ENCODE measurements at regions not wholly inside any gene's neighbourhood (a gene's known extent, or its start where the extent isn't known, plus 50 kb on each side); places are given as distances from the start of the nearest gene placed in this dataset.

DNA sequence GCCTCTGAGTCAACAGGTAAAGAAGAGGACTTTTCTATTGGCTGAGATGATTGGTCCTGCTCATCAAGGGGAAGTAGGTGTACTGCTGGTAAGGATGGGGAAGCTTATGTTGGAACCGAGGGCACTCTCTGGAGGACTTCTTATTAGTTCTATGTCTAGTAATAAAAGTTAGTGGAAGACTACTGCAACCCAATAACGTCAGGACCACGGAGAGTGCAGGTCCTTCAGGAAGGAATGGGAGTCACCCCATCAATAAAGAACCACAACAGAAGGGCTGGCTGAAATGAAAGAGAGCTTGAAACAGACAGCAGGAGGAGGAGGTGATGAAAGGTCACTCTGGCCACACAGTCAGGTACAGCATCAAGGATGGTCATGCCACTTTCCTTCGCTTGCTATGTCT is 68.8 kb upstream of the PRR23E start:
- BruUV-seq (replicated peaks): no TSS peak
- Histone ChIP-seq H4K20me1 (ENCODE audit: insufficient read depth, low read length) (no peaks in the 10 kb centered on the region), H3K36me3 (replicated peaks in 1 of 2; ENCODE audit: control insufficient read depth in 1 of 2, insufficient read depth in 2 of 2, low read length in 2 of 2) (no peaks in the 10 kb centered on the region), H3K79me2 (ENCODE audit: insufficient read depth, low read length) (no peaks in the 10 kb centered on the region), H2AFZ (ENCODE audit: low read length) (no peak overlapping the region), H3K4me3 (replicated peaks in 1 of 3; ENCODE audit: insufficient read depth in 1 of 3, low read depth in 2 of 3, low read length in 3 of 3) (no peak overlapping the region), H3K27me3 (ENCODE audit: control insufficient read depth in 1 of 2, insufficient read depth in 2 of 2, low read length in 2 of 2) (peaks cover 6 to 14% of the 10 kb centered on the region in 2 experiments; a peak in 4 of 5 replicates), H3K4me1 (ENCODE audit: insufficient read depth, low read length) (no peaks in the 10 kb centered on the region), H3K4me2 (ENCODE audit: low read depth, low read length) (no peak overlapping the region), H3K27ac (ENCODE audit: extremely low read length, insufficient read depth, low read length) (no peak overlapping the region), H3K9ac (ENCODE audit: insufficient read depth, low read depth, low read length) (no peak overlapping the region), H3K9me3 (ENCODE audit: low read length) (no peaks in the 10 kb centered on the region)
- FAIRE-seq (no peak), ATAC-seq (no peak), DNase-seq (ENCODE audit: low spot score) (no peak)
- POLR2A ChIA-PET: no interaction called here
- CTCF ChIA-PET (ENCODE audit: low intra/inter-chr PET ratio, low total read pairs): no interaction called here
- no peak for TF ChIP-seq KAT7 (CRISPR knock-in tag; IDR thresholded peaks at IDR 0.05; ENCODE audit: borderline replicate concordance)
- TF ChIP-seq, protein P1, sequence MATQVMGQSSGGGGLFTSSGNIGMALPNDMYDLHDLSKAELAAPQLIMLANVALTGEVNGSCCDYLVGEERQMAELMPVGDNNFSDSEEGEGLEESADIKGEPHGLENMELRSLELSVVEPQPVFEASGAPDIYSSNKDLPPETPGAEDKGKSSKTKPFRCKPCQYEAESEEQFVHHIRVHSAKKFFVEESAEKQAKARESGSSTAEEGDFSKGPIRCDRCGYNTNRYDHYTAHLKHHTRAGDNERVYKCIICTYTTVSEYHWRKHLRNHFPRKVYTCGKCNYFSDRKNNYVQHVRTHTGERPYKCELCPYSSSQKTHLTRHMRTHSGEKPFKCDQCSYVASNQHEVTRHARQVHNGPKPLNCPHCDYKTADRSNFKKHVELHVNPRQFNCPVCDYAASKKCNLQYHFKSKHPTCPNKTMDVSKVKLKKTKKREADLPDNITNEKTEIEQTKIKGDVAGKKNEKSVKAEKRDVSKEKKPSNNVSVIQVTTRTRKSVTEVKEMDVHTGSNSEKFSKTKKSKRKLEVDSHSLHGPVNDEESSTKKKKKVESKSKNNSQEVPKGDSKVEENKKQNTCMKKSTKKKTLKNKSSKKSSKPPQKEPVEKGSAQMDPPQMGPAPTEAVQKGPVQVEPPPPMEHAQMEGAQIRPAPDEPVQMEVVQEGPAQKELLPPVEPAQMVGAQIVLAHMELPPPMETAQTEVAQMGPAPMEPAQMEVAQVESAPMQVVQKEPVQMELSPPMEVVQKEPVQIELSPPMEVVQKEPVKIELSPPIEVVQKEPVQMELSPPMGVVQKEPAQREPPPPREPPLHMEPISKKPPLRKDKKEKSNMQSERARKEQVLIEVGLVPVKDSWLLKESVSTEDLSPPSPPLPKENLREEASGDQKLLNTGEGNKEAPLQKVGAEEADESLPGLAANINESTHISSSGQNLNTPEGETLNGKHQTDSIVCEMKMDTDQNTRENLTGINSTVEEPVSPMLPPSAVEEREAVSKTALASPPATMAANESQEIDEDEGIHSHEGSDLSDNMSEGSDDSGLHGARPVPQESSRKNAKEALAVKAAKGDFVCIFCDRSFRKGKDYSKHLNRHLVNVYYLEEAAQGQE (IDR thresholded peaks at IDR 0.05; ENCODE audit: borderline replicate concordance in 1 of 2, low read depth in 1 of 2, low read length in 2 of 2): peak in 1 of 2 experiments; percentile 84; a peak in 3 of 4 replicates
- in situ Hi-C loops (cut with HindIII; ENCODE audit: extremely low pct_ligation_motif_present, low pct_unique_long_range_greater_than_20kb): no loop called here
- 1% methylated on average over 4 of the region's 4 CpGs for WGBS (ENCODE audit: low lambda C conversion rate)
- intact Hi-C loops (cut with micrococcal nuclease; ENCODE audit: unreplicated experiment): no loop called here

DNA sequence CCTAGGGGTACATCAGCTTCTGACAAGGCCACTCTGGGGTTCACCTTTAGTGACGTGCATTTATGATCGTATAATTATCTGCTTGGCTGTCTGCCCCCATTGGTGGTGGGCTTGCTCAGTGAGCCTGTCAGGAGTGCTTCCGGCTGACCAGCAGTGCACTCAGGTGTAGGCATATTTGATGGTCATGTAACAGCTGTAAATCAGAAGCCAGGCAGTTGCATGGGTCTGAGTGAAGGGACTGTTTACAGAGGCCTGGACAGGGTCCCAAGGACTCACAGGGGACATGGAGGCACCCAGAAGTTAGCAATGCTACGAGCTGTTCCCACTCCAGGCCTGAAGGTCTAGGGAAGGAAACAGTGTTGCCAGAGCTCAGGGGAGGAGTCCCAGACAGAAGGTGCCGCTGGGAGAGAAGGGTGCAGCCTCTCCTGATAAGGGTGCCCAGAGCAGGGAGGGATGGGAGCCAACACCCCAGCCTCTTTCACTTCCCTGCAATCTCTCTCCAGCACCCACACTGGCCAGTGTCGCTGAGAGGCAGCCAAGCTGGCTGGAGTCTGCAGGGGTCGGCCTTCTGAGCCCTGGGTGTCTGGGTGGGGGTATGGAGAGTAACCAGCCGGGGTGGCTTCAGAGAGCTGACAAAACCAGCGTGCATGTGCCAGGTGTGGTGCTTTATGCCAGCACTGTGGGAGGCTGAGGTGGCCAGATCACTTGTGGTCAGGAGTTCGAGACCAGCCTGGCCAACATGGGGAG is 61.3 kb upstream of the PRR23E start:
- no peak overlapping the region for H3K27ac ChIP-seq (ENCODE audit: extremely low read length, insufficient read depth, low read length)
- DNase-seq (ENCODE audit: low spot score) (no peak), ATAC-seq (no peak), FAIRE-seq (no peak)
- H3K9ac ChIP-seq (ENCODE audit: insufficient read depth, low read depth, low read length): no peak overlapping the region
- no peak overlapping the region for H2AFZ ChIP-seq (ENCODE audit: low read length)
- POLR2A ChIA-PET: no interaction called here
- no peaks in the 10 kb centered on the region for H3K9me3 ChIP-seq (ENCODE audit: low read length)
- no peaks in the 10 kb centered on the region for H3K79me2 ChIP-seq (ENCODE audit: insufficient read depth, low read length)
- no peak overlapping the region for H3K4me2 ChIP-seq (ENCODE audit: low read depth, low read length)
- intact Hi-C loops (cut with micrococcal nuclease; ENCODE audit: unreplicated experiment) (no loop called here), in situ Hi-C loops (cut with HindIII; ENCODE audit: extremely low pct_ligation_motif_present, low pct_unique_long_range_greater_than_20kb) (no loop called here)
- WGBS (ENCODE audit: low lambda C conversion rate): 6% methylated on average over 8 of the region's 10 CpGs
- peaks cover 14 to 53% of the 10 kb centered on the region in 2 experiments for H3K27me3 ChIP-seq (ENCODE audit: control insufficient read depth in 1 of 2, insufficient read depth in 2 of 2, low read length in 2 of 2)
- no peaks in the 10 kb centered on the region for H4K20me1 ChIP-seq (ENCODE audit: insufficient read depth, low read length)
- no TSS peak for BruUV-seq (replicated peaks)
- no peaks in the 10 kb centered on the region for H3K4me1 ChIP-seq (ENCODE audit: insufficient read depth, low read length)
- no peak overlapping the region for H3K4me3 ChIP-seq (replicated peaks in 1 of 3; ENCODE audit: insufficient read depth in 1 of 3, low read depth in 2 of 3, low read length in 3 of 3)
- CTCF ChIA-PET (ENCODE audit: low intra/inter-chr PET ratio, low total read pairs): no interaction called here
- no peaks in the 10 kb centered on the region for H3K36me3 ChIP-seq (replicated peaks in 1 of 2; ENCODE audit: control insufficient read depth in 1 of 2, insufficient read depth in 2 of 2, low read length in 2 of 2)
- TF ChIP-seq ZMAT3 (CRISPR knock-in tag; conservative IDR thresholded peaks at IDR 0.05) (no peak), ZNF652 (CRISPR knock-in tag; IDR thresholded peaks at IDR 0.05; ENCODE audit: borderline replicate concordance, low read depth) (no peak), SMAD9 (CRISPR knock-in tag; IDR thresholded peaks at IDR 0.05) (no peak), SMARCC2 (IDR thresholded peaks at IDR 0.05) (no peak), CBX5 (CRISPR knock-in tag; IDR thresholded peaks at IDR 0.05; ENCODE audit: borderline replicate concordance) (no peak), CENPX (CRISPR knock-in tag; IDR thresholded peaks at IDR 0.05) (no peak), KLF6 (CRISPR knock-in tag; IDR thresholded peaks at IDR 0.05) (no peak), FOXC1 (CRISPR knock-in tag; IDR thresholded peaks at IDR 0.05; ENCODE audit: borderline replicate concordance) (no peak), SRF (IDR thresholded peaks at IDR 0.05; ENCODE audit: low read depth, low read length) (no peak)
- TF ChIP-seq, protein P2, sequence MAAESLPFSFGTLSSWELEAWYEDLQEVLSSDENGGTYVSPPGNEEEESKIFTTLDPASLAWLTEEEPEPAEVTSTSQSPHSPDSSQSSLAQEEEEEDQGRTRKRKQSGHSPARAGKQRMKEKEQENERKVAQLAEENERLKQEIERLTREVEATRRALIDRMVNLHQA (CRISPR knock-in tag; IDR thresholded peaks at IDR 0.05): no peak
